ENCODE measurements at regions not wholly inside any gene's neighbourhood (a gene's known extent, or its start where the extent isn't known, plus 50 kb on each side); places are given as distances from the start of the nearest gene placed in this dataset.

GRCh38 chr12:17975239-17975638, 114.8 kb downstream of the RERGL start:
- CTCF ChIA-PET = interaction anchor here (1.1 kb wide), 1 partner anchor 17 kb away, joined by 3 read pairs; no protein-coding TSS in a partner anchor
- TF ChIP-seq, protein P1, sequence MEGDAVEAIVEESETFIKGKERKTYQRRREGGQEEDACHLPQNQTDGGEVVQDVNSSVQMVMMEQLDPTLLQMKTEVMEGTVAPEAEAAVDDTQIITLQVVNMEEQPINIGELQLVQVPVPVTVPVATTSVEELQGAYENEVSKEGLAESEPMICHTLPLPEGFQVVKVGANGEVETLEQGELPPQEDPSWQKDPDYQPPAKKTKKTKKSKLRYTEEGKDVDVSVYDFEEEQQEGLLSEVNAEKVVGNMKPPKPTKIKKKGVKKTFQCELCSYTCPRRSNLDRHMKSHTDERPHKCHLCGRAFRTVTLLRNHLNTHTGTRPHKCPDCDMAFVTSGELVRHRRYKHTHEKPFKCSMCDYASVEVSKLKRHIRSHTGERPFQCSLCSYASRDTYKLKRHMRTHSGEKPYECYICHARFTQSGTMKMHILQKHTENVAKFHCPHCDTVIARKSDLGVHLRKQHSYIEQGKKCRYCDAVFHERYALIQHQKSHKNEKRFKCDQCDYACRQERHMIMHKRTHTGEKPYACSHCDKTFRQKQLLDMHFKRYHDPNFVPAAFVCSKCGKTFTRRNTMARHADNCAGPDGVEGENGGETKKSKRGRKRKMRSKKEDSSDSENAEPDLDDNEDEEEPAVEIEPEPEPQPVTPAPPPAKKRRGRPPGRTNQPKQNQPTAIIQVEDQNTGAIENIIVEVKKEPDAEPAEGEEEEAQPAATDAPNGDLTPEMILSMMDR (IDR thresholded peaks at IDR 0.05; ENCODE audit: control extremely low read depth, extremely low read depth, low read depth, missing control alignments) = no peak
- POLR2A ChIA-PET = no interaction called here
- no peak for DNase-seq (ENCODE audit: extremely low spot score)

DNA sequence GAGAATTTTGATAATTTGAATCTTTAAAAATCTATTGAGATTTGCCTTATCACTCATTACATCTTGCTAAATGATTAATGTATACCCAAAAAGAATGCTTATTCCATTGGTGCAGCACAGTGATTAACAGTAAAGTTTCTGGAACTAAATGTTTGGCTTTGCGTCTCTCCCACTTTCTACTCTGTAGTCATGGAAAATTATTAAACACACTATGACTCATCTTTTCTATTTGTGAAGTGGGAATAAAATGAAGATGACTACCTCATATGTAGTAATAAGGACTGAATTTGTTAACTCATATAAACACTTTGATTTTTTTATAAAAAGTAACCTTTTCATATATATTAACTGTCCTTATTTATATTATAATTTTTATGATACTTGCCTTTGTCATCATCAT, 118.1 kb downstream of the RERGL start:
- POLR2A ChIA-PET = no interaction called here
- CTCF ChIA-PET = no interaction called here
- DNase-seq (ENCODE audit: extremely low spot score) = no peak
- TF ChIP-seq, protein P1 (IDR thresholded peaks at IDR 0.05; ENCODE audit: control extremely low read depth, extremely low read depth, low read depth, missing control alignments) = no peak

GRCh38 chr12:17954788-17955187, 135.2 kb downstream of the RERGL start:
- no peak for DNase-seq (ENCODE audit: extremely low spot score)
- ChIA-PET CTCF (no interaction called here), POLR2A (no interaction called here)
- TF ChIP-seq, protein P1 (IDR thresholded peaks at IDR 0.05; ENCODE audit: control extremely low read depth, extremely low read depth, low read depth, missing control alignments) = no peak

- TF ChIP-seq, protein P1 (IDR thresholded peaks at IDR 0.05; ENCODE audit: control extremely low read depth, extremely low read depth, low read depth, missing control alignments) = no peak
- DNase-seq (ENCODE audit: extremely low spot score) = no peak
- POLR2A ChIA-PET = no interaction called here
- CTCF ChIA-PET = interaction anchor here (1.0 kb wide), 1 partner anchor 40 kb away, joined by 3 read pairs; no protein-coding TSS in a partner anchor
Observed at GRCh38 chr12:17950898-17951297, 139.1 kb downstream of the RERGL start.

- TF ChIP-seq, protein P1 (IDR thresholded peaks at IDR 0.05; ENCODE audit: control extremely low read depth, extremely low read depth, low read depth, missing control alignments) = no peak
- CTCF ChIA-PET = interaction anchor here (1.0 to 1.3 kb wide), 2 partner anchors 17 to 39 kb away, joined by 3 read pairs; no protein-coding TSS in a partner anchor
- POLR2A ChIA-PET = no interaction called here
- no peak for DNase-seq (ENCODE audit: extremely low spot score)
Observed at GRCh38 chr12:17949558-17950141, 140.3 kb downstream of the RERGL start.

DNA sequence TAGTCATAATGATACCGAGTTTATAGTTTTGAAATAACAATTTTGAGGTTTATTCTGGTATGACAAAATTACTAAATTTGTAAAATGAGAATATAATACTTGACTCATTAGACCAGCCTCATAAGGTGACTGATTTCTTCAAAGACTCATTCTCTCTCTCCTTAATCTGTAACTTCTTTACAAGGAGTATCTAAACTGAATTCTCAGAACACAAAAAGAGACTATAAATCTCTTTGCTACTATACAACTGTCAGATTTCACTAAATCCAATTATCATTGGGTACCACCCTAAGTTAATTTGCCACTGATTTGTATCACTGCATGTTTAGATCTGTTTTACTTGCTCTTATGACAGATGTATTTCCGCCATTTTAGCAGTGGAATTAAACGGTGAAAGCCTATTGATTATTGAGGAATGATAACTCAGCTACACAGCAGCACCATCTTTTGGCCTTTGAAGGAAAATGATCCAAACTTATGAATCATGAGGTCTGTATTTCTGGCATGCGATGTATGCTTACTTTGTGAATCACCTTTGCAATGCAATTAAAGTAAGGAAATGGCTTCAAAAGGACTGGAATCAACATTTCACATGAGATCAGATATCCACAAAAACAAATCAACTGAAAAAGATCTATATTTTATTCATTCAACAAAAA, 161.2 kb downstream of the RERGL start:
- POLR2A ChIA-PET = no interaction called here

More for the DNA sequence above, 161.2 kb downstream of the RERGL start:
- TF ChIP-seq, protein P1 (IDR thresholded peaks at IDR 0.05; ENCODE audit: control extremely low read depth, extremely low read depth, low read depth, missing control alignments) = no peak
- DNase-seq (ENCODE audit: extremely low spot score) = no peak
- CTCF ChIA-PET = no interaction called here

All from GM10248 (cell line).